ENCODE measurements at regions not wholly inside any gene's neighbourhood (a gene's known extent, or its start where the extent isn't known, plus 50 kb on each side); places are given as distances from the start of the nearest gene placed in this dataset.

DNA sequence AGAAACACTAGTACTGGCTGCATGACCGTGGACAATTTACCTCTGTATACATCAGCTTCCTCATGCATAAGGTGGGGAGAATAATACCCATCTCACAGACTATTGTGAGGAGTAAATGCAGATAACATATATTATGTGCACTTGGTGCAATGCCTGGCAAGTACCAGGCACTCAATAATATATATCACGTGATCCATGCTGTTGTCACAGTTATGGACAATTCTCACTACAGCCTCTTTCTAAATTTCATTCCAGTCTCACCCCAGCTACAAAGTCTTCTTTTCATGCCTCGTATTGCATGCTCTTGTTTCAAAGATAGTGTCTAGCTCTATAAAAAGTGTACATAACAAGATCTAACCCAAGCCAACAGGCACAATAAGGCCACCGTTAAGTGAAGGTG is 494.3 kb upstream of the ADAMTS9 start:
- Histone ChIP-seq H3K27me3 (no peaks in the 10 kb centered on the region), H3K4me1 (ENCODE audit: insufficient read depth) (peaks cover 2% of the 10 kb centered on the region), H3K9me3 (no peaks in the 10 kb centered on the region), H3K36me3 (no peaks in the 10 kb centered on the region), H3K27ac (no peak overlapping the region), H3K4me3 (no peak overlapping the region)
- intact Hi-C loops (cut with DNase I) = no loop called here
- TF ChIP-seq POLR2A (IDR thresholded peaks at IDR 0.05) = no peak
- TF ChIP-seq, protein P1, sequence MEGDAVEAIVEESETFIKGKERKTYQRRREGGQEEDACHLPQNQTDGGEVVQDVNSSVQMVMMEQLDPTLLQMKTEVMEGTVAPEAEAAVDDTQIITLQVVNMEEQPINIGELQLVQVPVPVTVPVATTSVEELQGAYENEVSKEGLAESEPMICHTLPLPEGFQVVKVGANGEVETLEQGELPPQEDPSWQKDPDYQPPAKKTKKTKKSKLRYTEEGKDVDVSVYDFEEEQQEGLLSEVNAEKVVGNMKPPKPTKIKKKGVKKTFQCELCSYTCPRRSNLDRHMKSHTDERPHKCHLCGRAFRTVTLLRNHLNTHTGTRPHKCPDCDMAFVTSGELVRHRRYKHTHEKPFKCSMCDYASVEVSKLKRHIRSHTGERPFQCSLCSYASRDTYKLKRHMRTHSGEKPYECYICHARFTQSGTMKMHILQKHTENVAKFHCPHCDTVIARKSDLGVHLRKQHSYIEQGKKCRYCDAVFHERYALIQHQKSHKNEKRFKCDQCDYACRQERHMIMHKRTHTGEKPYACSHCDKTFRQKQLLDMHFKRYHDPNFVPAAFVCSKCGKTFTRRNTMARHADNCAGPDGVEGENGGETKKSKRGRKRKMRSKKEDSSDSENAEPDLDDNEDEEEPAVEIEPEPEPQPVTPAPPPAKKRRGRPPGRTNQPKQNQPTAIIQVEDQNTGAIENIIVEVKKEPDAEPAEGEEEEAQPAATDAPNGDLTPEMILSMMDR (IDR thresholded peaks at IDR 0.05) = no peak
- TF ChIP-seq EP300 (IDR thresholded peaks at IDR 0.05) = no peak
- WGBS, 3 donors = 91 to 94% (median 91%) methylated on average over 4 of the region's 4 CpGs
- DNase-seq = no peak

DNA sequence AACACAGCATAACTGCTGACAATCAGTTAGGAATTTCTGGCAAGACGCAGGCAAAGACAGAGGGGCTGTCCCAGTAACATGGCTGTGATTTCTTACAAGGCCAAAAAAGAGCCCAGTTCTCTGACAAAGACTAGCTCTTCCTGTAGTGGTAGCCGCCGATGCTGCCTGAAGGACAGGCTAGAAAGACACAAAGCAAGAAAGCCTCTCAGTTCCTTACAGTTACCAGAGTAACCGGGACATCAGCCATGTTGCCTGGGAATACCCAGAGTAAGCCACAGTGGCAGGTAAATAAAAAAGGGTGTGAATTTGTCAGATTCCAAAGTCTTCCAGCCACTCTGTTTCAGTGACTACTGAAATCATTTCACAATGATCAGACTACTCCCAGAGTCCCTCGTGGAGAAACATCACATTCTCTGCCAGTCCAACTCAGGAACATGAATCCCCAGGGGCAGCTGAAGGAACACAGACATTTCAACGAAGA is 493.6 kb upstream of the ADAMTS9 start:
- peak in 1 of 5 donors; percentile 36 for DNase-seq
- 50 to 66% (median 60%) methylated on average over 6 of the region's 6 CpGs for whole genome bisulfite sequencing, 3 donors
- Histone ChIP-seq H3K9me3 (no peaks in the 10 kb centered on the region), H3K27me3 (no peaks in the 10 kb centered on the region), H3K4me1 (ENCODE audit: insufficient read depth) (peaks cover 2% of the 10 kb centered on the region), H3K4me3 (no peak overlapping the region), H3K36me3 (no peaks in the 10 kb centered on the region), H3K27ac (no peak overlapping the region)
- no peak for TF ChIP-seq POLR2A (IDR thresholded peaks at IDR 0.05)
- TF ChIP-seq, protein P1 (IDR thresholded peaks at IDR 0.05) = no peak
- no peak for TF ChIP-seq EP300 (IDR thresholded peaks at IDR 0.05)
- intact Hi-C loops (cut with DNase I) = no loop called here

DNA sequence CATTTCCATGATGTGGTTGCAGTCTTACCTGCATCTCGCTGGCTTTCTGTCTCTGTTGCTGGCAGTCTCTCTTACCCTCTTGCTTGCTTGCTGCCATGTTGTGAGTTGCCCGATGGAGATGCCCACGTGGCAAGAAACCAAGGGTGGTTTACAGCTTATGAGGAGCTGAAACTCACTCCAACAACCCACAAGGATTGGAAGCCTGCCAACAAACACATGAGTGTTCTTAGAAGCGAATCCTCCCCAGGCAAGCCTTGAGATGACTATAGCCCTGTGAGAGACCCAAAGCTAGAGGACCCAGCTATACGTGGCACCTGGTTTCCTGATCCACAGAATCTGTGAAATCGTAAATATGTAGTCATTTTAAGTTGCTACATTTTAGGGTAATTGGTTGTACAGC is 490.9 kb upstream of the ADAMTS9 start:
- no peaks in the 10 kb centered on the region for H3K36me3 ChIP-seq
- TF ChIP-seq EP300 (IDR thresholded peaks at IDR 0.05) (no peak), POLR2A (IDR thresholded peaks at IDR 0.05) (no peak)
- TF ChIP-seq, protein P1 (IDR thresholded peaks at IDR 0.05) = no peak
- H3K27me3 ChIP-seq = no peaks in the 10 kb centered on the region
- no peak overlapping the region for H3K4me3 ChIP-seq
- intact Hi-C loops (cut with DNase I) = loop anchor here in 2 of 4 donors (5.0 to 10.0 kb wide), 2 partner anchors 494 to 646 kb away; partner anchors contain the start of gene ADAMTS9 (in 1 of the 2)
- H3K4me1 ChIP-seq (ENCODE audit: insufficient read depth) = peaks cover 2% of the 10 kb centered on the region
- H3K27ac ChIP-seq = no peak overlapping the region
- no peaks in the 10 kb centered on the region for H3K9me3 ChIP-seq
- DNase-seq = no peak
- WGBS, 3 donors = 68 to 81% (median 71%) methylated on average over 6 of the region's 6 CpGs

DNA sequence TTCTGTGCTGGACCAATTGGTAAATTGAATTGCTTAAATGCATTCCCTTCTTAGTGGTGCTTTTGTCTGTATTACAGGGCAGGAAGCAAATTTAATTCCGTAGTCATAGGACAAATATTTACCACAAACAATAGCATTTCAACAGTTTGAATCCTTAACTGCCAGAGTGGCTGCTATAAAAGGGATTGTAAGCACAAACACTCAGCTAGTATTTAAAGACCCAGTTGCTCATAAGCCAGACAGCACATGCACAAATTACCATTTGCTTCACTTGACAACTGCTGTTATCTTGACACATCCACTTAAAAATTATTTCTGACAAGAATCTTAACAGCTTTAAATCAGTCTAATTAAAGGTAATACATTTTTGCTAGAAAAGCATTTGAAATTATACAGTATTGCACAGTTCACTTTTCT is 490.2 kb upstream of the ADAMTS9 start:
- TF ChIP-seq, protein P1 (IDR thresholded peaks at IDR 0.05) = no peak
- TF ChIP-seq POLR2A (IDR thresholded peaks at IDR 0.05) (no peak), EP300 (IDR thresholded peaks at IDR 0.05) (no peak)

More for the DNA sequence above, 490.2 kb upstream of the ADAMTS9 start:
- 0 to 15% (median 0%) methylated on average over 1 of the region's 1 CpG for WGBS, 3 donors
- Histone ChIP-seq H3K9me3 (no peaks in the 10 kb centered on the region), H3K27me3 (no peaks in the 10 kb centered on the region), H3K4me3 (no peak overlapping the region), H3K4me1 (ENCODE audit: insufficient read depth) (peaks cover 2% of the 10 kb centered on the region), H3K27ac (no peak overlapping the region), H3K36me3 (no peaks in the 10 kb centered on the region)
- intact Hi-C loops (cut with DNase I) = loop anchor here in 2 of 4 donors (5.0 to 10.0 kb wide), 2 partner anchors 493 to 646 kb away; partner anchors contain the start of gene ADAMTS9 (in 1 of the 2)
- no peak for DNase-seq

All from ovary (tissue), 7 donors.